HCT116 (cell line): ENCODE measurements at regions not wholly inside any gene's neighbourhood (a gene's known extent, or its start where the extent isn't known, plus 50 kb on each side); places are given as distances from the start of the nearest gene placed in this dataset.

Experiments
- ATAC-seq: fragments of 200-7000 bp; cut with Tn5 transposase; 2 replicates; pipeline ENCODE4 v1.9.1; 2020; ENCODE audit warnings: mild to moderate bottlenecking, moderate library complexity
- BruUV-seq: library from RNA; stranded (reverse); fragments of 400-500 nt; replicated peaks from 2 replicates; lab custom pipeline; 2021; lab: Mats Ljungman, UMichigan
- CTCF ChIA-PET: fragments of 300-600 bp; sonication (Branson Sonifier 250); formaldehyde crosslinking; loops from one replicate; lab custom pipeline; 2021; ENCODE audit warnings: antibody characterized with exemption; lab: Charles Lee
- POLR2A ChIA-PET: fragments of 300-600, 350-600 bp; sonication (Branson Sonifier 250); formaldehyde crosslinking; loops from one replicate; lab custom pipeline; 2021; ENCODE audit warnings: antibody characterized with exemption; lab: Charles Lee
- RAD21 ChIA-PET, 2 experiments: fragments of 300-600 bp; sonication (Branson Sonifier 250); formaldehyde crosslinking; loops; one replicate each; lab custom pipeline; 2023; ENCODE audit warnings: low total read pairs in 2 of 2; ENCODE audit not compliant: uncharacterized antibody in 2 of 2, unreplicated experiment in 2 of 2, low non-redundant PET in 1 of 2; lab: Charles Lee
- DNase-seq: peaks from one replicate; pipeline ENCODE4 v3.0.0-alpha.2; 2010; ENCODE audit warnings: low read depth, low spot score
- H2AFZ ChIP-seq: fragments of 200-600 bp; shearing (Covaris generic), sonication (generic); 2 replicates; pipeline ENCODE4 v1.6.1; 2017; ENCODE audit warnings: low read depth, mixed run types, mixed read lengths, antibody characterized with exemption, low read length; ENCODE audit not compliant: poor library complexity, severe bottlenecking
- H3K27ac ChIP-seq: 2 replicates; pipeline ENCODE4 v1.5.1; 2012; ENCODE audit warnings: low read depth, low read length
- H3K27me3 ChIP-seq: fragments of 200-600 bp; sonication (generic); 2 replicates; pipeline ENCODE4 v1.6.1; 2016; ENCODE audit warnings: mixed run types, low read length, mixed read lengths; ENCODE audit not compliant: insufficient read depth
- H3K36me3 ChIP-seq, 2 experiments: fragments of 200-500 bp in 1 of 2; fragments of 200-600 bp in 1 of 2; sonication (Bioruptor generic) in 1 of 2; sonication (generic) in 1 of 2; 2 replicates each; pipeline versions ENCODE4 v1.5.1 to v1.6.1; 2014 to 2016; ENCODE audit warnings: low read length in 2 of 2, inconsistent platforms in 1 of 2, mixed read lengths in 1 of 2, mixed run types in 1 of 2; ENCODE audit not compliant: insufficient read depth in 2 of 2, control insufficient read depth in 1 of 2
- H3K4me1 ChIP-seq, 2 experiments: fragments of 200-600 bp in 1 of 2; sonication (generic) in 1 of 2; 2 replicates each; pipeline versions ENCODE4 v1.5.1 to v1.6.1; 2012 to 2017; ENCODE audit warnings: low read length in 2 of 2, inconsistent platforms in 1 of 2, mild to moderate bottlenecking in 1 of 2, mixed read lengths in 1 of 2, mixed run types in 1 of 2, moderate library complexity in 1 of 2; ENCODE audit not compliant: insufficient read depth in 2 of 2, control insufficient read depth in 1 of 2
- H3K4me2 ChIP-seq: fragments of 200-600 bp; sonication (generic); 2 replicates; pipeline ENCODE4 v1.6.1; 2017; ENCODE audit warnings: mixed run types, low read length, mixed read lengths
- H3K4me3 ChIP-seq, 2 experiments: fragments of 200-600 bp in 1 of 2; sonication (generic) in 1 of 2; replicated peaks in 1 of 2; 2 replicates each; pipeline ENCODE4 v1.5.1; 2011 to 2016; ENCODE audit warnings: low read length in 2 of 2, control low read depth in 1 of 2, low read depth in 1 of 2, mild to moderate bottlenecking in 1 of 2, mixed read lengths in 1 of 2, mixed run types in 1 of 2
- H3K79me2 ChIP-seq: fragments of 200-600 bp; sonication (generic); 2 replicates; pipeline ENCODE4 v1.6.1; 2017; ENCODE audit warnings: mild to moderate bottlenecking, mixed run types, low read length, moderate library complexity, mixed read lengths; ENCODE audit not compliant: insufficient read depth
- H3K9ac ChIP-seq: fragments of 200-600 bp; sonication (generic); 2 replicates; pipeline ENCODE4 v1.6.1; 2016; ENCODE audit warnings: low read length, mixed read lengths
- H3K9me2 ChIP-seq: fragments of 200-600 bp; sonication (generic), shearing (Covaris generic); 2 replicates; pipeline ENCODE4 v1.6.1; 2017; ENCODE audit warnings: mixed run types, mild to moderate bottlenecking, moderate library complexity; ENCODE audit not compliant: insufficient read depth
- H3K9me3 ChIP-seq, 2 experiments: fragments of 200-500 bp in 1 of 2; fragments of 200-600 bp in 1 of 2; sonication (Bioruptor generic) in 1 of 2; sonication (generic) in 1 of 2; 2 replicates each; pipeline ENCODE4 v1.6.1; 2014 to 2017; ENCODE audit warnings: low read length in 2 of 2, mixed read lengths in 2 of 2, inconsistent platforms in 1 of 2, low read depth in 1 of 2, mild to moderate bottlenecking in 1 of 2, mixed run types in 1 of 2, moderate library complexity in 1 of 2; ENCODE audit not compliant: control insufficient read depth in 1 of 2, insufficient read depth in 1 of 2
- H4K20me1 ChIP-seq: fragments of 200-600 bp; sonication (generic), shearing (Covaris generic); 2 replicates; pipeline ENCODE4 v1.6.1; 2017; ENCODE audit warnings: mixed run types, mild to moderate bottlenecking, moderate library complexity; ENCODE audit not compliant: insufficient read depth
- CBX3 ChIP-seq: IDR thresholded peaks from 2 replicates; pipeline ENCODE4 v1.6.1; 2012; ENCODE audit warnings: low read depth
- EGR1 ChIP-seq: IDR thresholded peaks from 2 replicates; pipeline ENCODE4 v1.6.1; 2012; ENCODE audit warnings: low read depth
- JUND ChIP-seq: IDR thresholded peaks from 2 replicates; pipeline ENCODE4 v1.6.1; 2012
- SIN3A ChIP-seq: IDR thresholded peaks from 2 replicates; pipeline ENCODE4 v1.6.1; 2012; ENCODE audit warnings: low read depth
- YY1 ChIP-seq: IDR thresholded peaks from 2 replicates; pipeline ENCODE4 v1.6.1; 2011; ENCODE audit warnings: low read length, low read depth, moderate library complexity, mild to moderate bottlenecking; ENCODE audit not compliant: insufficient replicate concordance; ENCODE audit errors: extremely low read depth
- intact Hi-C: fragments of 100-400 bp; cut with micrococcal nuclease; formaldehyde crosslinking; loops from 2 replicates; pipeline ENCODE4 v1.10.0; 2022

- no peak for ATAC-seq
These were observed 80.5 kb upstream of the CNR1 start for GRCh38 chr6:88246654-88247053.

GRCh38 chr6:88244721-88245120 lies 78.6 kb upstream of the CNR1 start:
- no peaks in the 10 kb centered on the region for H4K20me1 ChIP-seq
- CTCF ChIA-PET: no interaction called here
- no peaks in the 10 kb centered on the region for H3K9me3 ChIP-seq
- TF ChIP-seq YY1: no peak
- TF ChIP-seq SIN3A: no peak
- TF ChIP-seq CBX3: no peak
- no peak for TF ChIP-seq EGR1
- intact Hi-C loops: no loop called here
- RAD21 ChIA-PET: no interaction called here
- 0 out of 2 replicates have a peak, but pooled peaks cover 4% of the 10 kb centered on the region for H3K27me3 ChIP-seq
- ATAC-seq (no peak), DNase-seq (no peak)
- H3K27ac ChIP-seq: no peak overlapping the region
- no peak overlapping the region for H3K4me2 ChIP-seq
- H2AFZ ChIP-seq: no peak overlapping the region
- no peaks in the 10 kb centered on the region for H3K9me2 ChIP-seq
- no peaks in the 10 kb centered on the region for H3K4me1 ChIP-seq
- no peaks in the 10 kb centered on the region for H3K79me2 ChIP-seq
- H3K9ac ChIP-seq: no peak overlapping the region
- no peak overlapping the region for H3K4me3 ChIP-seq
- POLR2A ChIA-PET: no interaction called here
- BruUV-seq: no TSS peak
- no peaks in the 10 kb centered on the region for H3K36me3 ChIP-seq

More at GRCh38 chr6:88246654-88247053, 80.5 kb upstream of the CNR1 start:
- Histone ChIP-seq H3K27me3 (0 out of 2 replicates have a peak, but pooled peaks cover 4% of the 10 kb centered on the region), H3K9me2 (no peaks in the 10 kb centered on the region), H3K27ac (no peak overlapping the region), H3K79me2 (no peaks in the 10 kb centered on the region)
- CTCF ChIA-PET: no interaction called here
- POLR2A ChIA-PET: no interaction called here
- BruUV-seq: no TSS peak
- TF ChIP-seq JUND: no peak
- TF ChIP-seq, all 23 proteins: peak for 0
- intact Hi-C loops: no loop called here
- Histone ChIP-seq H3K9me3 (no peaks in the 10 kb centered on the region), H4K20me1 (no peaks in the 10 kb centered on the region; the same call in 1 of the 2 replicates), H3K4me2 (no peak overlapping the region), H3K9ac (no peak overlapping the region), H3K36me3 (no peaks in the 10 kb centered on the region), H3K4me1 (no peaks in the 10 kb centered on the region), H2AFZ (no peak overlapping the region), H3K4me3 (no peak overlapping the region)
- RAD21 ChIA-PET: no interaction called here
- no peak for DNase-seq
